ENCODE measurements at regions not wholly inside any gene's neighbourhood (a gene's known extent, or its start where the extent isn't known, plus 50 kb on each side); places are given as distances from the start of the nearest gene placed in this dataset.

GRCh38 chr3:64901986-64902516, 214.3 kb upstream of the ADAMTS9 start:
- TF ChIP-seq CTCF (IDR thresholded peaks at IDR 0.05), result no peak
- TF ChIP-seq POLR2AphosphoS5 (IDR thresholded peaks at IDR 0.05), result no peak
- TF ChIP-seq POLR2A (IDR thresholded peaks at IDR 0.05), result no peak

Data from gastroesophageal sphincter (tissue), 3 donors.